HEK293 (cell line): ENCODE measurements at regions not wholly inside any gene's neighbourhood (a gene's known extent, or its start where the extent isn't known, plus 50 kb on each side); places are given as distances from the start of the nearest gene placed in this dataset.
"Not testable (repeated sequence)": the region's sequence is repeated elsewhere in the genome, so short reads cannot be mapped to it uniquely, and the experiment has no call there.

ENCODE experiments used
- CTCF ChIA-PET: fragments of 350-600 bp; formaldehyde crosslinking; extraction: SDS; loops from one replicate; lab custom pipeline; 2021; ENCODE audit warnings: antibody characterized with exemption; lab: Yijun Ruan, JAX
- POLR2A ChIA-PET: fragments of 300-600 bp; formaldehyde crosslinking; extraction: SDS; loops from one replicate; lab custom pipeline; 2020; ENCODE audit warnings: antibody characterized with exemption, inconsistent platforms; lab: Yijun Ruan, JAX
- H3K27ac ChIP-seq: fragments of 200-500 bp; sonication (Bioruptor generic); 2 replicates; pipeline ENCODE4 v1.5.1; 2014; ENCODE audit warnings: low read depth, low read length, control low read depth, inconsistent platforms; ENCODE audit errors: extremely low read depth
- H3K36me3 ChIP-seq, 2 experiments: fragments of 200-500 bp in 1 of 2; sonication (Bioruptor generic) in 1 of 2; 1 replicate in 1 of 2; 2 replicates in 1 of 2; pipeline ENCODE4 v1.5.1; 2014 to 2017; ENCODE audit warnings: inconsistent platforms in 2 of 2, low read length in 2 of 2; ENCODE audit not compliant: control insufficient read depth in 2 of 2, insufficient read depth in 1 of 2
- H3K4me1 ChIP-seq: fragments of 200-500 bp; sonication (Bioruptor generic); 2 replicates; pipeline ENCODE4 v1.5.1; 2014; ENCODE audit warnings: mild to moderate bottlenecking, low read length, inconsistent platforms; ENCODE audit not compliant: control insufficient read depth, insufficient read depth
- H3K4me3 ChIP-seq: 2 replicates; pipeline ENCODE4 v1.5.1; 2011; ENCODE audit warnings: low read depth, mild to moderate bottlenecking, control low read depth, low read length, moderate library complexity
- H3K9me3 ChIP-seq: fragments of 200-500 bp; sonication (Bioruptor generic); 2 replicates; pipeline ENCODE4 v1.5.1; 2014; ENCODE audit warnings: low read depth, low read length, inconsistent platforms; ENCODE audit not compliant: control insufficient read depth, insufficient read depth
- BCL11B ChIP-seq: fragments of 450-650 bp; formaldehyde crosslinking; IDR thresholded peaks from 2 replicates; pipeline ENCODE4 v1.5.1; 2016; ENCODE audit warnings: low read depth, missing biosample characterization, missing genetic modification characterization
- OSR2 ChIP-seq: fragments of 450-650 bp; formaldehyde crosslinking; IDR thresholded peaks from 2 replicates; pipeline ENCODE4 v1.5.1; 2016; ENCODE audit warnings: missing biosample characterization, missing genetic modification characterization
- OVOL3 ChIP-seq: fragments of 450-650 bp; formaldehyde crosslinking; IDR thresholded peaks from 2 replicates; pipeline ENCODE4 v1.5.1; 2016; ENCODE audit warnings: missing biosample characterization, missing genetic modification characterization
- ZBTB17 ChIP-seq: fragments of 450-650 bp; formaldehyde crosslinking; IDR thresholded peaks from 2 replicates; pipeline ENCODE4 v1.5.1; 2016; ENCODE audit warnings: missing biosample characterization, missing genetic modification characterization
- ZBTB20 ChIP-seq: fragments of 450-650 bp; formaldehyde crosslinking; IDR thresholded peaks from 2 replicates; pipeline ENCODE4 v1.5.1; 2016; ENCODE audit warnings: missing biosample characterization, missing genetic modification characterization
- ZBTB7A ChIP-seq: fragments of 450-650 bp; formaldehyde crosslinking; IDR thresholded peaks from 2 replicates; pipeline ENCODE4 v1.5.1; 2016; ENCODE audit warnings: low read depth, missing biosample characterization, missing genetic modification characterization
- ZNF132 ChIP-seq: fragments of 450-650 bp; formaldehyde crosslinking; IDR thresholded peaks from 2 replicates; pipeline ENCODE4 v1.5.1; 2017; ENCODE audit warnings: missing biosample characterization, missing genetic modification characterization, borderline replicate concordance
- ZNF146 ChIP-seq: fragments of 450-650 bp; formaldehyde crosslinking; IDR thresholded peaks from 2 replicates; pipeline ENCODE4 v1.5.1; 2016; ENCODE audit warnings: missing biosample characterization, missing genetic modification characterization
- ZNF184 ChIP-seq: fragments of 450-650 bp; IDR thresholded peaks from 2 replicates; pipeline ENCODE4 v1.5.1; 2018; ENCODE audit warnings: missing biosample characterization, mild to moderate bottlenecking, missing genetic modification characterization
- ZNF311 ChIP-seq: fragments of 450-650 bp; formaldehyde crosslinking; IDR thresholded peaks from 2 replicates; pipeline ENCODE4 v1.5.1; 2017; ENCODE audit warnings: missing biosample characterization, missing genetic modification characterization, borderline replicate concordance
- ZNF394 ChIP-seq: fragments of 450-650 bp; formaldehyde crosslinking; IDR thresholded peaks from 2 replicates; pipeline ENCODE4 v1.5.1; 2016; ENCODE audit warnings: missing biosample characterization, missing genetic modification characterization, mild to moderate bottlenecking, moderate library complexity, borderline replicate concordance
- ZNF549 ChIP-seq: fragments of 450-650 bp; IDR thresholded peaks from 2 replicates; pipeline ENCODE4 v1.5.1; 2018; ENCODE audit warnings: missing biosample characterization, missing genetic modification characterization, mild to moderate bottlenecking, inconsistent platforms, moderate library complexity
- ZNF629 ChIP-seq: fragments of 450-650 bp; formaldehyde crosslinking; IDR thresholded peaks from 2 replicates; pipeline ENCODE4 v1.5.1; 2017; ENCODE audit warnings: missing biosample characterization, missing genetic modification characterization
- ZNF701 ChIP-seq: fragments of 450-650 bp; formaldehyde crosslinking; IDR thresholded peaks from 2 replicates; pipeline ENCODE4 v1.5.1; 2016; ENCODE audit warnings: missing biosample characterization, missing genetic modification characterization
- ZNF707 ChIP-seq: fragments of 450-650 bp; formaldehyde crosslinking; IDR thresholded peaks from 2 replicates; pipeline ENCODE4 v1.5.1; 2016; ENCODE audit warnings: missing biosample characterization, missing genetic modification characterization
- ZSCAN18 ChIP-seq: fragments of 450-650 bp; formaldehyde crosslinking; IDR thresholded peaks from 2 replicates; pipeline ENCODE4 v1.5.1; 2016; ENCODE audit warnings: missing biosample characterization, missing genetic modification characterization
- TF ChIP-seq, protein P1 (sequence below): fragments of 450-650 bp; formaldehyde crosslinking; IDR thresholded peaks from 2 replicates; pipeline ENCODE4 v1.5.1; 2016; ENCODE audit warnings: missing biosample characterization, missing genetic modification characterization, borderline replicate concordance

- no peak for TF ChIP-seq ZNF146
Observed at GRCh38 chr16:26721290-26721689, 345.4 kb upstream of the C16orf82 start (continued).

DNA sequence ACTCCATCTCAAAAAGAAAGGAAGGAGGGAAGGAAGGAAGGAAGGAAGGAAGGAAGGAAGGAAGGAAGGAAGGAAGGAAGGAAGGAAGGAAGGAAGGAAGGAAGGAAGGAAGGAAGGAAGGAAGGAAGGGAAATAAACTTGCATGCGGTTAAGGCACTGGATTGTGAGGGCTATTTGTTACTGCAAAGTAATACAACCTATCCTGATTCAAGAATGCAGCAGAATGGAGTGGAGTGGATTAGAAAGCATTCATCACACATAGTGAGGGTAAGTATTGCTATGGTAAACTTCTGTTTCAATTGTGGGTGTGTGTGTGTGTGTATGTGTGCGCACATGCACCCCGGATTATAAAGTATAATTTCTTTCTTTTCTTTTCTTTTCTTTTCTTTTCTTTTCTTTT is 344.8 kb upstream of the C16orf82 start:
- H3K4me3 ChIP-seq, H3K36me3 ChIP-seq, H3K4me1 ChIP-seq, CTCF ChIA-PET, H3K9me3 ChIP-seq, POLR2A ChIA-PET, H3K27ac ChIP-seq: not testable (repeated sequence)

DNA sequence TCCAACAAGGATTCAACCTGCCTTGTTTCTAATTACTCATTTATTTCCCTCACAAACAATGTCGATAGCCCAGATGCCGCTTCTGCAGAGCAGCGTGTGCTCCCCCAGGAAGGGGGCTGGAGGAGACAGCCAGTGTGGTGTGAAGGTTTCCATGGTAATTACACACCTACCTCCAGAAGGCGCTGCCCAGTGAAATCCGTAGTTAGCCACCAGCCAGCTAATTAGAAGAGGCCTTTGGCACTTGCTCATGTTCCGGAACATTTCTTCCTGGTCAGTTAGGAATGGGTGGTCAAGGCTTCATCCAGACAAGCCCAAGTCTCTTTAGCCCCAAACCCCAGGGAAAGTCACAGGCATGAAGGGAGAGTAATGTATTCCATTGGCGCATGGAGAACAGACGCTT is 342.5 kb upstream of the C16orf82 start:
- Histone ChIP-seq H3K4me3 (no peak overlapping the region), H3K36me3 (no peaks in the 10 kb centered on the region), H3K9me3 (no peaks in the 10 kb centered on the region), H3K4me1 (no peaks in the 10 kb centered on the region), H3K27ac (no peak overlapping the region)
- POLR2A ChIA-PET = no interaction called here
- TF ChIP-seq OSR2 (tag by site-specific recombination) (no peak), BCL11B (tag by site-specific recombination) (no peak), ZNF311 (tag by site-specific recombination) (no peak), ZNF629 (tag by site-specific recombination) (no peak), ZNF707 (no peak), ZBTB17 (tag by site-specific recombination) (no peak), ZNF132 (tag by site-specific recombination) (no peak), ZNF394 (tag by site-specific recombination) (no peak), ZNF701 (tag by site-specific recombination) (no peak), OVOL3 (tag by site-specific recombination) (no peak), ZBTB7A (tag by site-specific recombination) (no peak), ZBTB20 (no peak), ZNF549 (no peak), ZNF184 (tag by site-specific recombination) (no peak)
- TF ChIP-seq, protein P1, sequence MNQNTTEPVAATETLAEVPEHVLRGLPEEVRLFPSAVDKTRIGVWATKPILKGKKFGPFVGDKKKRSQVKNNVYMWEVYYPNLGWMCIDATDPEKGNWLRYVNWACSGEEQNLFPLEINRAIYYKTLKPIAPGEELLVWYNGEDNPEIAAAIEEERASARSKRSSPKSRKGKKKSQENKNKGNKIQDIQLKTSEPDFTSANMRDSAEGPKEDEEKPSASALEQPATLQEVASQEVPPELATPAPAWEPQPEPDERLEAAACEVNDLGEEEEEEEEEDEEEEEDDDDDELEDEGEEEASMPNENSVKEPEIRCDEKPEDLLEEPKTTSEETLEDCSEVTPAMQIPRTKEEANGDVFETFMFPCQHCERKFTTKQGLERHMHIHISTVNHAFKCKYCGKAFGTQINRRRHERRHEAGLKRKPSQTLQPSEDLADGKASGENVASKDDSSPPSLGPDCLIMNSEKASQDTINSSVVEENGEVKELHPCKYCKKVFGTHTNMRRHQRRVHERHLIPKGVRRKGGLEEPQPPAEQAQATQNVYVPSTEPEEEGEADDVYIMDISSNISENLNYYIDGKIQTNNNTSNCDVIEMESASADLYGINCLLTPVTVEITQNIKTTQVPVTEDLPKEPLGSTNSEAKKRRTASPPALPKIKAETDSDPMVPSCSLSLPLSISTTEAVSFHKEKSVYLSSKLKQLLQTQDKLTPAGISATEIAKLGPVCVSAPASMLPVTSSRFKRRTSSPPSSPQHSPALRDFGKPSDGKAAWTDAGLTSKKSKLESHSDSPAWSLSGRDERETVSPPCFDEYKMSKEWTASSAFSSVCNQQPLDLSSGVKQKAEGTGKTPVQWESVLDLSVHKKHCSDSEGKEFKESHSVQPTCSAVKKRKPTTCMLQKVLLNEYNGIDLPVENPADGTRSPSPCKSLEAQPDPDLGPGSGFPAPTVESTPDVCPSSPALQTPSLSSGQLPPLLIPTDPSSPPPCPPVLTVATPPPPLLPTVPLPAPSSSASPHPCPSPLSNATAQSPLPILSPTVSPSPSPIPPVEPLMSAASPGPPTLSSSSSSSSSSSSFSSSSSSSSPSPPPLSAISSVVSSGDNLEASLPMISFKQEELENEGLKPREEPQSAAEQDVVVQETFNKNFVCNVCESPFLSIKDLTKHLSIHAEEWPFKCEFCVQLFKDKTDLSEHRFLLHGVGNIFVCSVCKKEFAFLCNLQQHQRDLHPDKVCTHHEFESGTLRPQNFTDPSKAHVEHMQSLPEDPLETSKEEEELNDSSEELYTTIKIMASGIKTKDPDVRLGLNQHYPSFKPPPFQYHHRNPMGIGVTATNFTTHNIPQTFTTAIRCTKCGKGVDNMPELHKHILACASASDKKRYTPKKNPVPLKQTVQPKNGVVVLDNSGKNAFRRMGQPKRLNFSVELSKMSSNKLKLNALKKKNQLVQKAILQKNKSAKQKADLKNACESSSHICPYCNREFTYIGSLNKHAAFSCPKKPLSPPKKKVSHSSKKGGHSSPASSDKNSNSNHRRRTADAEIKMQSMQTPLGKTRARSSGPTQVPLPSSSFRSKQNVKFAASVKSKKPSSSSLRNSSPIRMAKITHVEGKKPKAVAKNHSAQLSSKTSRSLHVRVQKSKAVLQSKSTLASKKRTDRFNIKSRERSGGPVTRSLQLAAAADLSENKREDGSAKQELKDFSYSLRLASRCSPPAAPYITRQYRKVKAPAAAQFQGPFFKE = no peak
- CTCF ChIA-PET = no interaction called here

DNA sequence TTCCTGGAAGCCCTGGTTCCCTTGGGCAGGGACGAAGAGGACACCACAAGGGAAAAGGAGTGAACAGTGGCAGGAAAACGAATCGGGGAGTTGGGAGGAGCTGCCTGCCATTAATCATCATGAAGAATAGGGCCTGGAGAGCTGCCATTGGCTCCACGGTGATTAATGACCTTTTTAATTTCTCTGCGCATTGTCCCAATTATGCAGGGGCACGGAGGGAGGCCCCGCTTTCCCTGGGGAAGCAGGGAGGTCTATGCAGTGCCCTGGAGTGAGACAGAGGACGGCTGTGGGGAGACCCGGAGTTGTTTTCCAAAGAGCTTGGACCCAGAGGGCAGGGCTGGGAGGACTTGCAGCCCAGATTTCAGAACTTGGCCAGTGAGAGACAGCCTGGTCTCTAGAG is 338.9 kb upstream of the C16orf82 start:
- H3K4me1 ChIP-seq = no peaks in the 10 kb centered on the region
- POLR2A ChIA-PET = no interaction called here
- no peak for TF ChIP-seq ZSCAN18 (tag by site-specific recombination)
- TF ChIP-seq, all 188 proteins: peak for 0
- H3K4me3 ChIP-seq = no peak overlapping the region
- H3K27ac ChIP-seq = no peak overlapping the region
- CTCF ChIA-PET = no interaction called here
- H3K36me3 ChIP-seq = no peaks in the 10 kb centered on the region
- H3K9me3 ChIP-seq = no peaks in the 10 kb centered on the region
